ENCODE measurements at regions not wholly inside any gene's neighbourhood (a gene's known extent, or its start where the extent isn't known, plus 50 kb on each side); places are given as distances from the start of the nearest gene placed in this dataset.

DNA sequence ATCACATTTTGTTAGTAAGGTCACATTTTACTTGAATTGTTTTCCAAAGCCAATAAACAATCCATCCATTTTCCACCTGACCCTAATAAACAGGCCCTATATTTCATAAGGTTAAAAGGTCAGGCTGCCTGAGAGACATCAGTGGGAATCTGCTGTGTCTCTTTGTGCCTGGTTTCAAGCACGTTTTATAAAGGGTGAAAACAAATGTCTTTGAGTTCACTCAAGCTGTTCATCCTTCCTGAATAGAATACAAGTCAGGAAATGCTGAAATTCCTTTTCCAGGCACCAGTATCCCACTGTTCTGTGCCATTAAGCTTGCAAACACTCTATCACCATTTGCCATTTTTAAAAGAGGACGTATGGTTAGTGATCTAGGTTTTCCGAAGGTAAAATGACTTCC lies 67.5 kb upstream of the SPATA13 start:
- no peak overlapping the region for H3K9ac ChIP-seq (replicated peaks; ENCODE audit: extremely low read depth, insufficient read depth, low read length)
- H3K9me3 ChIP-seq (replicated peaks; ENCODE audit: control insufficient read depth, insufficient read depth, low read length): no peaks in the 10 kb centered on the region
- H3K27ac ChIP-seq (ENCODE audit: insufficient read depth, low read depth, low read length): no peak overlapping the region
- H3K79me2 ChIP-seq (ENCODE audit: control insufficient read depth, insufficient read depth, low read length): no peaks in the 10 kb centered on the region
- H3K4me3 ChIP-seq (replicated peaks in 1 of 3; ENCODE audit: insufficient read depth in 1 of 3, low read depth in 1 of 3, low read length in 3 of 3): no peak overlapping the region
- dilution Hi-C loops (cut with MboI; ENCODE audit: extremely low pct_ligation_motif_present, low sequenced_read_pairs): no loop called here
- intact Hi-C loops (cut with micrococcal nuclease): no loop called here
- no peaks in the 10 kb centered on the region for H4K20me1 ChIP-seq (replicated peaks; ENCODE audit: control insufficient read depth, extremely low read depth, insufficient read depth, low read length)
- peaks cover 15% of the 10 kb centered on the region for H3K4me1 ChIP-seq (ENCODE audit: control insufficient read depth, extremely low read depth, insufficient read depth, low read length)
- DNase-seq (ENCODE audit: low read depth, low spot score): no peak
- POLR2A ChIA-PET: no interaction called here
- TF ChIP-seq CTCF (IDR thresholded peaks at IDR 0.05; ENCODE audit: extremely low read depth in 1 of 2, insufficient read depth in 1 of 2, low read depth in 1 of 2, low read length in 2 of 2) (no peak), EZH2 (IDR thresholded peaks at IDR 0.05; ENCODE audit: borderline replicate concordance, low read depth, low read length, severe bottlenecking) (no peak), POLR2AphosphoS5 (IDR thresholded peaks at IDR 0.05; ENCODE audit: insufficient read depth, low read depth, low read length) (no peak), GATA2 (IDR thresholded peaks at IDR 0.05; ENCODE audit: insufficient read depth, insufficient read length, low read depth, low read length) (no peak), JUN (IDR thresholded peaks at IDR 0.05; ENCODE audit: borderline replicate concordance, insufficient read depth, insufficient read length, low read depth) (no peak), FOS (IDR thresholded peaks at IDR 0.05; ENCODE audit: borderline replicate concordance, insufficient read depth, low read length) (no peak), POLR2A (IDR thresholded peaks at IDR 0.05; ENCODE audit: low read depth, low read length) (no peak)
- no peak overlapping the region for H2AFZ ChIP-seq (ENCODE audit: low read depth, low read length)
- H3K9me1 ChIP-seq (replicated peaks; ENCODE audit: control insufficient read depth, extremely low read depth, insufficient read depth, low read length): no peaks in the 10 kb centered on the region
- CTCF ChIA-PET: interaction anchor here (1.3 kb wide), 1 partner anchor 140 kb away, joined by 3 read pairs; no protein-coding TSS in a partner anchor
- H3K36me3 ChIP-seq (ENCODE audit: control insufficient read depth in 2 of 2, extremely low read depth in 1 of 2, insufficient read depth in 2 of 2, low read length in 2 of 2): no peaks in the 10 kb centered on the region
- H3K4me2 ChIP-seq (ENCODE audit: insufficient read depth, low read length): no peak overlapping the region
- no TSS peak for BruUV-seq (replicated peaks)
- no peaks in the 10 kb centered on the region for H3K27me3 ChIP-seq (ENCODE audit: control insufficient read depth in 2 of 2, insufficient read depth in 2 of 2, low read length in 2 of 2)
- no peak for FAIRE-seq

All from endothelial cell of umbilical vein (primary cell).